ENCODE measurements at regions not wholly inside any gene's neighbourhood (a gene's known extent, or its start where the extent isn't known, plus 50 kb on each side); places are given as distances from the start of the nearest gene placed in this dataset.

GRCh38 chr22:48079505-48080290 is 1317.2 kb downstream of the TBC1D22A start:
- in situ Hi-C loops (cut with HindIII; ENCODE audit: low pct_unique_long_range_greater_than_20kb, low sequenced_read_pairs): no loop called here
- no peak for DNase-seq (ENCODE audit: low read depth in 1 of 2, low spot score in 1 of 2)
- no peak for TF ChIP-seq JUND (IDR thresholded peaks at IDR 0.05; ENCODE audit: low read depth)

- TF ChIP-seq JUND (IDR thresholded peaks at IDR 0.05; ENCODE audit: low read depth): no peak
- in situ Hi-C loops (cut with HindIII; ENCODE audit: low pct_unique_long_range_greater_than_20kb, low sequenced_read_pairs): no loop called here
These were observed 1316.4 kb downstream of the TBC1D22A start for GRCh38 chr22:48078825-48079224.

GRCh38 chr22:48077699-48078098 is 1315.2 kb downstream of the TBC1D22A start:
- in situ Hi-C loops (cut with HindIII; ENCODE audit: low pct_unique_long_range_greater_than_20kb, low sequenced_read_pairs): no loop called here
- no peak for DNase-seq (ENCODE audit: low read depth in 1 of 2, low spot score in 1 of 2)
- no peak for TF ChIP-seq JUND (IDR thresholded peaks at IDR 0.05; ENCODE audit: low read depth)

More at GRCh38 chr22:48078825-48079224, 1316.4 kb downstream of the TBC1D22A start:
- no peak for DNase-seq (ENCODE audit: low read depth in 1 of 2, low spot score in 1 of 2)

- TF ChIP-seq JUND (IDR thresholded peaks at IDR 0.05; ENCODE audit: low read depth): no peak
- DNase-seq (ENCODE audit: low read depth in 1 of 2, low spot score in 1 of 2): no peak
- in situ Hi-C loops (cut with HindIII; ENCODE audit: low pct_unique_long_range_greater_than_20kb, low sequenced_read_pairs): no loop called here
These were observed 1313.6 kb downstream of the TBC1D22A start for GRCh38 chr22:48076008-48076407.

GRCh38 chr22:48075604-48076003 is 1313.2 kb downstream of the TBC1D22A start:
- no peak for DNase-seq (ENCODE audit: low read depth in 1 of 2, low spot score in 1 of 2)
- no peak for TF ChIP-seq JUND (IDR thresholded peaks at IDR 0.05; ENCODE audit: low read depth)
- in situ Hi-C loops (cut with HindIII; ENCODE audit: low pct_unique_long_range_greater_than_20kb, low sequenced_read_pairs): no loop called here

GRCh38 chr22:48072777-48073176 is 1310.3 kb downstream of the TBC1D22A start:
- in situ Hi-C loops (cut with HindIII; ENCODE audit: low pct_unique_long_range_greater_than_20kb, low sequenced_read_pairs): no loop called here
- DNase-seq (ENCODE audit: low read depth in 1 of 2, low spot score in 1 of 2): no peak
- no peak for TF ChIP-seq JUND (IDR thresholded peaks at IDR 0.05; ENCODE audit: low read depth)

- in situ Hi-C loops (cut with HindIII; ENCODE audit: low pct_unique_long_range_greater_than_20kb, low sequenced_read_pairs): no loop called here
- no peak for TF ChIP-seq JUND (IDR thresholded peaks at IDR 0.05; ENCODE audit: low read depth)
- DNase-seq (ENCODE audit: low read depth in 1 of 2, low spot score in 1 of 2): no peak
These were observed 1309.4 kb downstream of the TBC1D22A start for GRCh38 chr22:48071828-48072227.

- no peak for TF ChIP-seq JUND (IDR thresholded peaks at IDR 0.05; ENCODE audit: low read depth)
- DNase-seq (ENCODE audit: low read depth in 1 of 2, low spot score in 1 of 2): no peak
- in situ Hi-C loops (cut with HindIII; ENCODE audit: low pct_unique_long_range_greater_than_20kb, low sequenced_read_pairs): no loop called here
These were observed 1308.9 kb downstream of the TBC1D22A start for GRCh38 chr22:48071305-48071704.

- in situ Hi-C loops (cut with HindIII; ENCODE audit: low pct_unique_long_range_greater_than_20kb, low sequenced_read_pairs): no loop called here
- no peak for TF ChIP-seq JUND (IDR thresholded peaks at IDR 0.05; ENCODE audit: low read depth)
These were observed 1308.3 kb downstream of the TBC1D22A start for GRCh38 chr22:48070760-48071159.

GRCh38 chr22:48070083-48070482 is 1307.6 kb downstream of the TBC1D22A start:
- no peak for TF ChIP-seq JUND (IDR thresholded peaks at IDR 0.05; ENCODE audit: low read depth)
- in situ Hi-C loops (cut with HindIII; ENCODE audit: low pct_unique_long_range_greater_than_20kb, low sequenced_read_pairs): no loop called here
- DNase-seq (ENCODE audit: low read depth in 1 of 2, low spot score in 1 of 2): no peak

More at GRCh38 chr22:48070760-48071159, 1308.3 kb downstream of the TBC1D22A start:
- no peak for DNase-seq (ENCODE audit: low read depth in 1 of 2, low spot score in 1 of 2)

- in situ Hi-C loops (cut with HindIII; ENCODE audit: low pct_unique_long_range_greater_than_20kb, low sequenced_read_pairs): no loop called here
- TF ChIP-seq JUND (IDR thresholded peaks at IDR 0.05; ENCODE audit: low read depth): no peak
- DNase-seq (ENCODE audit: low read depth in 1 of 2, low spot score in 1 of 2): no peak
These were observed 1306.8 kb downstream of the TBC1D22A start for GRCh38 chr22:48069256-48069655.

- no peak for TF ChIP-seq JUND (IDR thresholded peaks at IDR 0.05; ENCODE audit: low read depth)
- no peak for DNase-seq (ENCODE audit: low read depth in 1 of 2, low spot score in 1 of 2)
- in situ Hi-C loops (cut with HindIII; ENCODE audit: low pct_unique_long_range_greater_than_20kb, low sequenced_read_pairs): no loop called here
These were observed 1306.0 kb downstream of the TBC1D22A start for GRCh38 chr22:48068323-48068885.

- no peak for DNase-seq (ENCODE audit: low read depth in 1 of 2, low spot score in 1 of 2)
- in situ Hi-C loops (cut with HindIII; ENCODE audit: low pct_unique_long_range_greater_than_20kb, low sequenced_read_pairs): no loop called here
- no peak for TF ChIP-seq JUND (IDR thresholded peaks at IDR 0.05; ENCODE audit: low read depth)
These were observed 1303.4 kb downstream of the TBC1D22A start for GRCh38 chr22:48065892-48066291.
